DND-41 (cell line): ENCODE measurements at regions not wholly inside any gene's neighbourhood (a gene's known extent, or its start where the extent isn't known, plus 50 kb on each side); places are given as distances from the start of the nearest gene placed in this dataset.

ENCODE experiments used
- EZH2 ChIP-seq: IDR thresholded peaks from 3 replicates; pipeline ENCODE4 v1.6.1; 2012; ENCODE audit warnings: borderline replicate concordance, low read depth, mild to moderate bottlenecking, moderate library complexity, low read length, inconsistent platforms; ENCODE audit not compliant: severe bottlenecking
- TF ChIP-seq, protein P1 (sequence below): IDR thresholded peaks from 2 replicates; pipeline ENCODE4 v1.5.1; 2012; ENCODE audit warnings: borderline replicate concordance, low read length, moderate library complexity, mild to moderate bottlenecking; ENCODE audit not compliant: poor library complexity, severe bottlenecking; ENCODE audit errors: extremely low read depth

DNA sequence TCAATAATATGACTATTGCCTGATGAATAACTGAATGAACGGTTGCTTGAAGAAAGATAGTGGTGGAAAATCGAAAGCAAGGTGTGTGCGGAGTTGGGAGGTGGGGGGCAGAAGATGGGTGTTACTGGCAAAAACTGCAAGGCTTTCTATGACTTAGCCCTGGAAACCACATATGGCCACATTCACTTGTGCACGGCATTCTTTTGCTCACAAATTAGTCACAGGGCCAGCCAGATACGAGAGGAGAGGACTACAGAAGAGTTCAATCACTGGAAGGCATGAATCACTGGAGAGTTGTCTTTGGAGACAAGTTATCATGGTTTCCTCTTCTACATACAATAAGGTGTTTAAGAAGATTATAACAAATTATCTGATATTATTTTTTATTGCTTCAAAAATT lies 626.5 kb upstream of the CPEB2 start:
- TF ChIP-seq, protein P1, sequence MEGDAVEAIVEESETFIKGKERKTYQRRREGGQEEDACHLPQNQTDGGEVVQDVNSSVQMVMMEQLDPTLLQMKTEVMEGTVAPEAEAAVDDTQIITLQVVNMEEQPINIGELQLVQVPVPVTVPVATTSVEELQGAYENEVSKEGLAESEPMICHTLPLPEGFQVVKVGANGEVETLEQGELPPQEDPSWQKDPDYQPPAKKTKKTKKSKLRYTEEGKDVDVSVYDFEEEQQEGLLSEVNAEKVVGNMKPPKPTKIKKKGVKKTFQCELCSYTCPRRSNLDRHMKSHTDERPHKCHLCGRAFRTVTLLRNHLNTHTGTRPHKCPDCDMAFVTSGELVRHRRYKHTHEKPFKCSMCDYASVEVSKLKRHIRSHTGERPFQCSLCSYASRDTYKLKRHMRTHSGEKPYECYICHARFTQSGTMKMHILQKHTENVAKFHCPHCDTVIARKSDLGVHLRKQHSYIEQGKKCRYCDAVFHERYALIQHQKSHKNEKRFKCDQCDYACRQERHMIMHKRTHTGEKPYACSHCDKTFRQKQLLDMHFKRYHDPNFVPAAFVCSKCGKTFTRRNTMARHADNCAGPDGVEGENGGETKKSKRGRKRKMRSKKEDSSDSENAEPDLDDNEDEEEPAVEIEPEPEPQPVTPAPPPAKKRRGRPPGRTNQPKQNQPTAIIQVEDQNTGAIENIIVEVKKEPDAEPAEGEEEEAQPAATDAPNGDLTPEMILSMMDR = no peak
- TF ChIP-seq EZH2 = no peak
